ENCODE measurements at regions not wholly inside any gene's neighbourhood (a gene's known extent, or its start where the extent isn't known, plus 50 kb on each side); places are given as distances from the start of the nearest gene placed in this dataset.

DNA sequence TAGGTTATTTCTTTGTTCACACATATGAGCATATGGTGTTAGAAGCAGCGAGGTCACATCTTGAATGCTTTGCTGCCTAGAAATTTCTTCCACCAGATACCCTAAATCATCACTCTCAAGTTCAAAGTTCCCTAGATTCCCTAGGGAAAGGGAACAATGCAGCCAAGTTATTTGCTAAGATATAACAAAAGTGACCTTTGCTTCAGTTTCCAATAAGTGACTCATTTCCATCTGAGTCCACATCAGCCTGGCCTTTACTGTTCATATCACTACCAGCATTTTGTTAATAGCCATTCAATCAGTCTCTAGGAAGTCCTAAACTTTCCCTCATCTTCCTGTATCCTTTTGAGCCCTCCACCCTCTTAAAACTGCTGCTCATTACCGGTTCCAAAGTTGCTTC lies 1502.5 kb downstream of the KCNT2 start:
- H3K9ac ChIP-seq (replicated peaks; ENCODE audit: extremely low read depth, insufficient read depth, low read length), result no peak overlapping the region
- no peaks in the 10 kb centered on the region for H3K9me1 ChIP-seq (replicated peaks; ENCODE audit: control insufficient read depth, extremely low read depth, insufficient read depth, low read length)
- no peaks in the 10 kb centered on the region for H3K4me1 ChIP-seq (ENCODE audit: control insufficient read depth, extremely low read depth, insufficient read depth, low read length)
- dilution Hi-C loops (cut with MboI; ENCODE audit: extremely low pct_ligation_motif_present, low sequenced_read_pairs), result no loop called here
- peaks cover 4% of the 10 kb centered on the region for H3K9me3 ChIP-seq (replicated peaks; ENCODE audit: control insufficient read depth, insufficient read depth, low read length)
- H3K36me3 ChIP-seq (ENCODE audit: control insufficient read depth in 2 of 2, extremely low read depth in 1 of 2, insufficient read depth in 2 of 2, low read length in 2 of 2), result no peaks in the 10 kb centered on the region
- H3K27ac ChIP-seq (ENCODE audit: insufficient read depth, low read depth, low read length), result no peak overlapping the region
- DNase-seq (ENCODE audit: low read depth, low spot score) (no peak), FAIRE-seq (no peak)
- no peak overlapping the region for H3K4me3 ChIP-seq (replicated peaks in 1 of 3; ENCODE audit: insufficient read depth in 1 of 3, low read depth in 1 of 3, low read length in 3 of 3)
- H2AFZ ChIP-seq (ENCODE audit: low read depth, low read length), result no peak overlapping the region
- no peaks in the 10 kb centered on the region for H4K20me1 ChIP-seq (replicated peaks; ENCODE audit: control insufficient read depth, extremely low read depth, insufficient read depth, low read length)
- H3K27me3 ChIP-seq (ENCODE audit: control insufficient read depth in 2 of 2, insufficient read depth in 2 of 2, low read length in 2 of 2), result no peaks in the 10 kb centered on the region
- intact Hi-C loops (cut with micrococcal nuclease), result no loop called here
- BruUV-seq (replicated peaks), result no TSS peak
- TF ChIP-seq POLR2AphosphoS5 (IDR thresholded peaks at IDR 0.05; ENCODE audit: insufficient read depth, low read depth, low read length) (no peak), FOS (IDR thresholded peaks at IDR 0.05; ENCODE audit: borderline replicate concordance, insufficient read depth, low read length) (no peak), JUN (IDR thresholded peaks at IDR 0.05; ENCODE audit: borderline replicate concordance, insufficient read depth, insufficient read length, low read depth) (no peak), POLR2A (IDR thresholded peaks at IDR 0.05; ENCODE audit: low read depth, low read length) (no peak), GATA2 (IDR thresholded peaks at IDR 0.05; ENCODE audit: insufficient read depth, insufficient read length, low read depth, low read length) (no peak), MYC (IDR thresholded peaks at IDR 0.05; ENCODE audit: low read depth, low read length) (no peak), EZH2 (IDR thresholded peaks at IDR 0.05; ENCODE audit: borderline replicate concordance, low read depth, low read length, severe bottlenecking) (no peak), CTCF (IDR thresholded peaks at IDR 0.05; ENCODE audit: extremely low read depth in 1 of 2, insufficient read depth in 1 of 2, low read depth in 1 of 2, low read length in 2 of 2) (no peak), MAX (IDR thresholded peaks at IDR 0.05; ENCODE audit: insufficient read depth, insufficient read length) (no peak)
- no peaks in the 10 kb centered on the region for H3K79me2 ChIP-seq (ENCODE audit: control insufficient read depth, insufficient read depth, low read length)
- ChIA-PET CTCF (no interaction called here), POLR2A (no interaction called here)
- H3K4me2 ChIP-seq (ENCODE audit: insufficient read depth, low read length), result no peak overlapping the region
